Spleen (tissue), 7 donors: ENCODE measurements at regions not wholly inside any gene's neighbourhood (a gene's known extent, or its start where the extent isn't known, plus 50 kb on each side); places are given as distances from the start of the nearest gene placed in this dataset.

ENCODE experiments used
- CTCF ChIP-seq, 11 experiments: fragments of 200-600 bp in 7 of 11; fragments of 450-650 bp in 4 of 11; sonication (generic) in 4 of 11; IDR thresholded peaks in 8 of 11; conservative IDR thresholded peaks in 3 of 11; 1 replicate in 7 of 11; 2 replicates in 4 of 11; pipeline versions ENCODE4 v1.4.0 to v1.8.0; 2016 to 2021; ENCODE audit warnings: antibody characterized with exemption in 11 of 11, inconsistent platforms in 4 of 11, mild to moderate bottlenecking in 1 of 11
- POLR2A ChIP-seq, 3 donors: fragments of 450-650 bp; IDR thresholded peaks; one replicate each; pipeline ENCODE4 v1.5.1; 2017; ENCODE audit warnings: antibody characterized with exemption in 3 of 3, mild to moderate bottlenecking in 1 of 3
- donor health status: DM: no; HTN: no; CAD: no; lungs with moderate emphysema.
- donor health status: DM: no; HTN: no; CAD: no.
- donor health status: DM: no; HTN: no; CAD: no.

- TF ChIP-seq CTCF (IDR thresholded peaks at IDR 0.05 in 8 of 11, conservative IDR thresholded peaks at IDR 0.05 in 3 of 11) (no peak), POLR2A (IDR thresholded peaks at IDR 0.05) (no peak)
These were observed 732.5 kb downstream of the KCNJ2 start for GRCh38 chr17:70901870-70902269.
